NB4 (cell line): ENCODE measurements at regions not wholly inside any gene's neighbourhood (a gene's known extent, or its start where the extent isn't known, plus 50 kb on each side); places are given as distances from the start of the nearest gene placed in this dataset.

Experiments used
- MYC ChIP-seq: IDR thresholded peaks from 2 replicates; pipeline ENCODE4 v1.6.1; 2011; ENCODE audit warnings: low read depth, low read length
- POLR2A ChIP-seq: IDR thresholded peaks from 2 replicates; pipeline ENCODE4 v1.6.1; 2011; ENCODE audit warnings: mild to moderate bottlenecking; ENCODE audit not compliant: insufficient read length; ENCODE audit errors: extremely low read depth
- TF ChIP-seq, protein P1 (sequence below): IDR thresholded peaks from 2 replicates; pipeline ENCODE4 v1.6.1; 2011; ENCODE audit warnings: low read depth, low read length
- TF ChIP-seq, protein P2 (sequence below): IDR thresholded peaks from one replicate; pipeline ENCODE4 v1.5.1; 2012; ENCODE audit warnings: low read depth, low read length

DNA sequence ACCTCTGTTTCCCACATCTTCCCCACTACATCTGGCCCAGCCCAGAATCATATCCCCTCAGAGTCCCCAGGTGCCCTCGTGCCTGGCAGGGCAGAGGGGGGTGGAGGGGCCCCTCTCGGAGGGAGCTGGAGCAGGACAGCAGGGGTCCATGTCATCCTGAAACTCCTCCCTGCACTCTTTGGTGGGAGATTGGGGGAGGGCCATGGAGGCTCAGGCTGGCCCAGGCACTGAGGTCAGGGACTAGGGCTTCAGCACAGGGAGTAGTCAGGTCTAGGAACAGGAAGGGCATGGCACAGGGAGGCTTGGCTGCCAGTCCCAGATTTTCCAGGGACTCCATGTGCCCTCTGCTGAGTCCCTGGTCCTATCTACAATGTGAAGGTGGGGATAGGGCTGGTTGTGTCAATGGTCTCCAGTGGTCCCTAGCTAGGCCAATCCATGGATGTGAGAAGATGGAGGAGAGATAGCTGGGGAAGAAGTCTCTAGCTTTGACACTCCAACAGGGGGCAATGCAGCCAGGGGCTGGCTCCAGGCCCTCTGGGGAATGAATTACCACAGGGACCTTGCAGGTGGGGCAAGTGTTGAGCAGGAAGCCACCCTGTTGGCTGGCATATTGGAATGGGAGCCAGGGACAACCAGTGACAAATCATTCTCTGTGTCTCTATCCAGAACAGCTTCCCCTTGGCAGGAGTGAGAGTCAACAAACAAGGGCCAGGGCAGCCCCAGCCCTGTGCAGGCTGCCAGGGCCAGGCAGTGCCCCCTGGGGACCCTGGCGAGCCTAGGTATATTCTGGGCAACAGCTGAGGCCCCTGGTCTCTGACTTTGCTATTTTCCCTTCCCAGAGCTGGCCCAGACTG, 154.4 kb downstream of the EFNB1 start:
- TF ChIP-seq, protein P1, sequence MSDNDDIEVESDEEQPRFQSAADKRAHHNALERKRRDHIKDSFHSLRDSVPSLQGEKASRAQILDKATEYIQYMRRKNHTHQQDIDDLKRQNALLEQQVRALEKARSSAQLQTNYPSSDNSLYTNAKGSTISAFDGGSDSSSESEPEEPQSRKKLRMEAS, result no peak
- TF ChIP-seq POLR2A (no peak), MYC (no peak)
- TF ChIP-seq, protein P2, sequence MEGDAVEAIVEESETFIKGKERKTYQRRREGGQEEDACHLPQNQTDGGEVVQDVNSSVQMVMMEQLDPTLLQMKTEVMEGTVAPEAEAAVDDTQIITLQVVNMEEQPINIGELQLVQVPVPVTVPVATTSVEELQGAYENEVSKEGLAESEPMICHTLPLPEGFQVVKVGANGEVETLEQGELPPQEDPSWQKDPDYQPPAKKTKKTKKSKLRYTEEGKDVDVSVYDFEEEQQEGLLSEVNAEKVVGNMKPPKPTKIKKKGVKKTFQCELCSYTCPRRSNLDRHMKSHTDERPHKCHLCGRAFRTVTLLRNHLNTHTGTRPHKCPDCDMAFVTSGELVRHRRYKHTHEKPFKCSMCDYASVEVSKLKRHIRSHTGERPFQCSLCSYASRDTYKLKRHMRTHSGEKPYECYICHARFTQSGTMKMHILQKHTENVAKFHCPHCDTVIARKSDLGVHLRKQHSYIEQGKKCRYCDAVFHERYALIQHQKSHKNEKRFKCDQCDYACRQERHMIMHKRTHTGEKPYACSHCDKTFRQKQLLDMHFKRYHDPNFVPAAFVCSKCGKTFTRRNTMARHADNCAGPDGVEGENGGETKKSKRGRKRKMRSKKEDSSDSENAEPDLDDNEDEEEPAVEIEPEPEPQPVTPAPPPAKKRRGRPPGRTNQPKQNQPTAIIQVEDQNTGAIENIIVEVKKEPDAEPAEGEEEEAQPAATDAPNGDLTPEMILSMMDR, result no peak
